IMR-90 (cell line): ENCODE measurements at regions not wholly inside any gene's neighbourhood (a gene's known extent, or its start where the extent isn't known, plus 50 kb on each side); places are given as distances from the start of the nearest gene placed in this dataset.

ENCODE experiments used
- ATAC-seq: fragments of 200-7000 bp; cut with Tn5 transposase; 2 replicates; pipeline ENCODE4 v1.9.1; 2020; ENCODE audit warnings: low read depth, mild to moderate bottlenecking, moderate library complexity
- BruUV-seq: library from RNA; stranded (reverse); fragments of 400-500 nt; replicated peaks from 2 replicates; lab custom pipeline; 2021; lab: Mats Ljungman, UMichigan
- CTCF ChIA-PET: fragments of 300-600 bp; formaldehyde crosslinking; extraction: SDS; loops from one replicate; lab custom pipeline; 2021; ENCODE audit warnings: antibody characterized with exemption; lab: Yijun Ruan, JAX
- POLR2A ChIA-PET: fragments of 300-600 bp; sonication (Branson Sonifier 250); formaldehyde crosslinking; loops from one replicate; lab custom pipeline; 2022; ENCODE audit warnings: antibody characterized with exemption; ENCODE audit not compliant: unreplicated experiment; lab: Charles Lee
- DNase-seq: peaks from one replicate; pipeline ENCODE4 v3.0.0; 2013
- H2AFZ ChIP-seq: replicated peaks from 2 replicates; pipeline ENCODE3; 2013; ENCODE audit warnings: low read length, mild to moderate bottlenecking; ENCODE audit not compliant: poor library complexity
- H2AK5ac ChIP-seq: 2 replicates; pipeline ENCODE4 v1.6.1; 2013; ENCODE audit warnings: low read depth, low read length, inconsistent platforms
- H2AK9ac ChIP-seq: replicated peaks from 2 replicates; pipeline ENCODE3; 2013; ENCODE audit warnings: mild to moderate bottlenecking, low read depth, low read length, moderate library complexity; ENCODE audit not compliant: poor library complexity
- H2BK120ac ChIP-seq: 2 replicates; pipeline ENCODE4 v1.6.1; 2013; ENCODE audit warnings: low read depth, low read length, inconsistent platforms
- H2BK15ac ChIP-seq: 3 replicates; pipeline ENCODE4 v1.6.1; 2013; ENCODE audit warnings: low read depth, low read length, inconsistent platforms
- H2BK20ac ChIP-seq: 2 replicates; pipeline ENCODE4 v1.6.1; 2013; ENCODE audit warnings: low read depth, mild to moderate bottlenecking, inconsistent platforms, low read length, moderate library complexity
- H2BK5ac ChIP-seq: 2 replicates; pipeline ENCODE4 v1.6.1; 2013; ENCODE audit warnings: mild to moderate bottlenecking, low read depth, low read length, inconsistent platforms; ENCODE audit not compliant: poor library complexity, severe bottlenecking
- H3K14ac ChIP-seq: replicated peaks from 2 replicates; pipeline ENCODE4 v1.6.1; 2013; ENCODE audit warnings: low read depth, low read length, inconsistent platforms
- H3K18ac ChIP-seq: 2 replicates; pipeline ENCODE4 v1.6.1; 2013; ENCODE audit warnings: low read depth, low read length, control low read depth
- H3K23ac ChIP-seq: 2 replicates; pipeline ENCODE4 v1.6.1; 2013; ENCODE audit warnings: low read depth, low read length, inconsistent platforms
- H3K27ac ChIP-seq: 2 replicates; pipeline ENCODE4 v1.5.1; 2013; ENCODE audit warnings: mild to moderate bottlenecking, control low read depth, low read length; ENCODE audit not compliant: insufficient read depth
- H3K27me3 ChIP-seq: 2 replicates; pipeline ENCODE4 v1.6.1; 2013; ENCODE audit warnings: low read length; ENCODE audit not compliant: control insufficient read depth, insufficient read depth
- H3K36me3 ChIP-seq: 2 replicates; pipeline ENCODE4 v1.6.1; 2013; ENCODE audit warnings: low read length, mixed read lengths; ENCODE audit not compliant: control insufficient read depth, insufficient read depth
- H3K4ac ChIP-seq: 2 replicates; pipeline ENCODE4 v1.6.1; 2013; ENCODE audit warnings: low read depth, low read length, inconsistent platforms
- H3K4me1 ChIP-seq: 2 replicates; pipeline ENCODE4 v1.6.1; 2013; ENCODE audit warnings: low read length, mixed read lengths; ENCODE audit not compliant: control insufficient read depth, insufficient read depth
- H3K4me2 ChIP-seq: 2 replicates; pipeline ENCODE4 v1.6.1; 2013; ENCODE audit warnings: low read depth, mild to moderate bottlenecking, control low read depth, low read length, moderate library complexity
- H3K4me3 ChIP-seq: 2 replicates; pipeline ENCODE4 v1.5.1; 2013; ENCODE audit warnings: low read depth, mild to moderate bottlenecking, control low read depth, low read length, moderate library complexity; ENCODE audit not compliant: insufficient read depth
- H3K56ac ChIP-seq: 2 replicates; pipeline ENCODE4 v1.6.1; 2013; ENCODE audit warnings: low read length, inconsistent platforms; ENCODE audit not compliant: insufficient read depth; ENCODE audit errors: extremely low read depth
- H3K79me1 ChIP-seq, 2 experiments: 2 replicates each; pipeline ENCODE4 v1.6.1; 2013; ENCODE audit warnings: low read length in 2 of 2, inconsistent platforms in 1 of 2, low read depth in 1 of 2
- H3K9ac ChIP-seq: 2 replicates; pipeline ENCODE4 v1.6.1; 2013; ENCODE audit warnings: low read depth, low read length, control low read depth
- H3K9me1 ChIP-seq: 2 replicates; pipeline ENCODE4 v1.6.1; 2013; ENCODE audit warnings: low read length, inconsistent platforms; ENCODE audit not compliant: insufficient read depth
- H3K9me3 ChIP-seq: 2 replicates; pipeline ENCODE4 v1.6.1; 2013; ENCODE audit warnings: low read length; ENCODE audit not compliant: control insufficient read depth, insufficient read depth
- H4K20me1 ChIP-seq: 2 replicates; pipeline ENCODE4 v1.6.1; 2013; ENCODE audit warnings: low read length, inconsistent platforms; ENCODE audit not compliant: insufficient read depth
- H4K5ac ChIP-seq: 2 replicates; pipeline ENCODE4 v1.6.1; 2013; ENCODE audit warnings: mild to moderate bottlenecking, low read depth, low read length, control low read depth
- H4K8ac ChIP-seq, 2 experiments: 2 replicates each; pipeline ENCODE4 v1.6.1; 2013; ENCODE audit warnings: low read depth in 2 of 2, low read length in 2 of 2, control low read depth in 1 of 2, inconsistent platforms in 1 of 2
- H4K91ac ChIP-seq: 2 replicates; pipeline ENCODE4 v1.6.1; 2013; ENCODE audit warnings: low read depth, low read length, inconsistent platforms; ENCODE audit not compliant: insufficient read depth
- CEBPB ChIP-seq: IDR thresholded peaks from 2 replicates; pipeline ENCODE4 v1.6.1; 2012; ENCODE audit warnings: low read depth, low read length, improper control_type of control experiment
- CHD1 ChIP-seq: IDR thresholded peaks from 2 replicates; pipeline ENCODE4 v1.6.1; 2012; ENCODE audit warnings: low read depth, low read length, improper control_type of control experiment
- MAZ ChIP-seq: IDR thresholded peaks from 2 replicates; pipeline ENCODE4 v1.6.1; 2012; ENCODE audit warnings: low read depth, mild to moderate bottlenecking, low read length, improper control_type of control experiment, moderate library complexity, borderline replicate concordance
- MXI1 ChIP-seq: IDR thresholded peaks from 2 replicates; pipeline ENCODE4 v1.6.1; 2012; ENCODE audit warnings: low read depth, mild to moderate bottlenecking, low read length, moderate library complexity, borderline replicate concordance
- NFE2L2 ChIP-seq: fragments of 150-350 bp; IDR thresholded peaks from 2 replicates; pipeline ENCODE4 v1.6.1; 2016; ENCODE audit warnings: low read depth, mild to moderate bottlenecking, low read length
- POLR2A ChIP-seq: IDR thresholded peaks from 2 replicates; pipeline ENCODE4 v1.6.1; 2012; ENCODE audit warnings: mild to moderate bottlenecking, low read depth, low read length
- RFX5 ChIP-seq: IDR thresholded peaks from 2 replicates; pipeline ENCODE4 v1.8.0; 2012; ENCODE audit warnings: low read depth, mild to moderate bottlenecking, low read length, moderate library complexity
- SMC3 ChIP-seq: fragments of 150-350 bp; IDR thresholded peaks from 2 replicates; pipeline ENCODE4 v1.6.1; 2016; ENCODE audit warnings: low read depth, mild to moderate bottlenecking, antibody characterized with exemption, low read length, moderate library complexity
- WGBS, 2 experiments: methylation state at CpG; one replicate each; pipeline versions ENCODE4 v1.1.5 to v1.1.7; 2013; ENCODE audit warnings: missing lambda C conversion rate in 2 of 2; ENCODE audit not compliant: insufficient read length in 1 of 2; ENCODE audit errors: extremely low coverage in 2 of 2; 5-methylcytosine and 5-hydroxymethylcytosine counted together
- dilution Hi-C: fragments of 300-500 bp; cut with HindIII; formaldehyde crosslinking; loops from one replicate; pipeline ENCODE4 v1.14.3; 2018; ENCODE audit warnings: low sequenced_read_pairs; ENCODE audit not compliant: unreplicated experiment
- in situ Hi-C: fragments of 300-500 bp; cut with MboI; formaldehyde crosslinking; loops from 3 replicates; pipeline ENCODE4 v1.14.3; 2019; ENCODE audit warnings: low sequenced_read_pairs, inconsistent platforms, mixed read lengths
- intact Hi-C: fragments of 100-400 bp; cut with micrococcal nuclease; formaldehyde crosslinking; loops from 2 replicates; pipeline ENCODE4 v1.10.0; 2022
- TF ChIP-seq, protein P1 (sequence below): fragments of 150-350 bp; IDR thresholded peaks from 2 replicates; pipeline ENCODE4 v1.6.1; 2017; ENCODE audit warnings: mild to moderate bottlenecking, antibody characterized with exemption, low read length, low read depth

DNA sequence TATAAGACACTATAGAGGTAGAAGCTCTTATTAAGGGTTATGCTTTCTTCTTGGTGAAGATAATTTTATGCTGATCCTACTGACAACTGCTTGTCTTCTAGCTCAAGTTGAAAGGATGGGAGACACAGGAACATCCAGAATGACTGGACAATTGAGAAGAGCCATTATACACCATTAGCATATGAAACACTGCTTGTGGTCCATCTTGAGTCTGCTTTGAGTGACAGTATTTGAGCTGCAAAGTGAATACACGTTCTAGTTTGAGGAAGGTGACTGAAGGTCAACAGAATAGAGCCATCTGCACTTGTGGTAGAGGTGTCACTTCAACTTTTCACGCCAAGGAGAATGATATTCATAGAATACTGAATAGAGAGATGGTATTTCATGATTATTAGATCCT lies 315.4 kb downstream of the MCTP2 start:
- no peak overlapping the region for H2BK5ac ChIP-seq

More for the DNA sequence above, 315.4 kb downstream of the MCTP2 start:
- Histone ChIP-seq H3K23ac (no peak overlapping the region), H4K20me1 (no peaks in the 10 kb centered on the region), H3K27me3 (no peaks in the 10 kb centered on the region), H3K4me2 (no peak overlapping the region), H2AFZ (no peak overlapping the region), H3K4me1 (no peaks in the 10 kb centered on the region), H3K27ac (no peak overlapping the region), H2BK20ac (no peak overlapping the region), H2AK9ac (no peak overlapping the region), H3K4ac (no peak overlapping the region), H4K91ac (no peak overlapping the region), H3K36me3 (no peaks in the 10 kb centered on the region), H3K9me1 (no peaks in the 10 kb centered on the region), H2BK120ac (no peak overlapping the region), H4K5ac (no peak overlapping the region), H3K79me1 (no peaks in the 10 kb centered on the region), H3K9ac (no peak overlapping the region), H3K56ac (no peak overlapping the region), H3K9me3 (peaks cover 5% of the 10 kb centered on the region; the same call in 1 of the 2 replicates), H4K8ac (no peak overlapping the region), H2AK5ac (no peak overlapping the region), H2BK15ac (no peak overlapping the region), H3K14ac (no peak overlapping the region), H3K4me3 (no peak overlapping the region), H3K18ac (no peak overlapping the region)
- ChIA-PET CTCF (interaction anchor here (0.6 kb wide), 1 partner anchor 398 kb away, joined by 3 read pairs; no protein-coding TSS in a partner anchor), POLR2A (no interaction called here)
- BruUV-seq: no TSS peak
- DNase-seq (no peak), ATAC-seq (no peak)
- in situ Hi-C loops (no loop called here), dilution Hi-C loops (no loop called here), intact Hi-C loops (no loop called here)
- TF ChIP-seq CHD1 (no peak), RFX5 (no peak), NFE2L2 (no peak), CEBPB (no peak), POLR2A (no peak), MXI1 (no peak), MAZ (no peak), SMC3 (no peak)
- TF ChIP-seq, protein P1, sequence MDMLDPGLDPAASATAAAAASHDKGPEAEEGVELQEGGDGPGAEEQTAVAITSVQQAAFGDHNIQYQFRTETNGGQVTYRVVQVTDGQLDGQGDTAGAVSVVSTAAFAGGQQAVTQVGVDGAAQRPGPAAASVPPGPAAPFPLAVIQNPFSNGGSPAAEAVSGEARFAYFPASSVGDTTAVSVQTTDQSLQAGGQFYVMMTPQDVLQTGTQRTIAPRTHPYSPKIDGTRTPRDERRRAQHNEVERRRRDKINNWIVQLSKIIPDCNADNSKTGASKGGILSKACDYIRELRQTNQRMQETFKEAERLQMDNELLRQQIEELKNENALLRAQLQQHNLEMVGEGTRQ: no peak
- no CpG with 5 or more reads among the region's 2 CpGs for WGBS, 2 experiments
